ENCODE measurements at regions not wholly inside any gene's neighbourhood (a gene's known extent, or its start where the extent isn't known, plus 50 kb on each side); places are given as distances from the start of the nearest gene placed in this dataset.

GRCh38 chr18:51637881-51638280 lies 440.4 kb upstream of the MEX3C start:
- peaks cover 8% of the 10 kb centered on the region for H3K36me3 ChIP-seq (replicated peaks; ENCODE audit: low read depth, low read length)
- no peak overlapping the region for H3K4me3 ChIP-seq (ENCODE audit: low read length)
- H3K79me2 ChIP-seq (ENCODE audit: low read length): no peaks in the 10 kb centered on the region
- TF ChIP-seq CTCF (IDR thresholded peaks at IDR 0.05; ENCODE audit: low read depth, low read length) (no peak), EZH2phosphoT487 (IDR thresholded peaks at IDR 0.05; ENCODE audit: low read depth) (no peak)
- H3K9ac ChIP-seq (ENCODE audit: low read length): no peak overlapping the region
- no peak overlapping the region for H3K27ac ChIP-seq (ENCODE audit: low read length)
- H3K9me3 ChIP-seq (ENCODE audit: insufficient read depth, low read length): peaks cover 32% of the 10 kb centered on the region
- H3K27me3 ChIP-seq (ENCODE audit: low read depth, low read length): no peaks in the 10 kb centered on the region
- no peaks in the 10 kb centered on the region for H4K20me1 ChIP-seq (ENCODE audit: insufficient read depth, low read length)
- no peak overlapping the region for H3K4me2 ChIP-seq (ENCODE audit: low read length)
- no peak overlapping the region for H2AFZ ChIP-seq (ENCODE audit: low read depth, low read length)
- H3K4me1 ChIP-seq (ENCODE audit: low read length): no peaks in the 10 kb centered on the region

- H4K20me1 ChIP-seq (ENCODE audit: insufficient read depth, low read length): no peaks in the 10 kb centered on the region
- no peak for TF ChIP-seq EZH2phosphoT487 (IDR thresholded peaks at IDR 0.05; ENCODE audit: low read depth)
- no peak for TF ChIP-seq CTCF (IDR thresholded peaks at IDR 0.05; ENCODE audit: low read depth, low read length)
- peaks cover 26% of the 10 kb centered on the region for H3K9me3 ChIP-seq (ENCODE audit: insufficient read depth, low read length)
- H3K27me3 ChIP-seq (ENCODE audit: low read depth, low read length): no peaks in the 10 kb centered on the region
- no peak overlapping the region for H3K9ac ChIP-seq (ENCODE audit: low read length)
- H3K27ac ChIP-seq (ENCODE audit: low read length): no peak overlapping the region
- no peaks in the 10 kb centered on the region for H3K4me1 ChIP-seq (ENCODE audit: low read length)
- peaks cover 6% of the 10 kb centered on the region for H3K36me3 ChIP-seq (replicated peaks; ENCODE audit: low read depth, low read length)
- H2AFZ ChIP-seq (ENCODE audit: low read depth, low read length): no peak overlapping the region
- no peaks in the 10 kb centered on the region for H3K79me2 ChIP-seq (ENCODE audit: low read length)
- no peak overlapping the region for H3K4me2 ChIP-seq (ENCODE audit: low read length)
- H3K4me3 ChIP-seq (ENCODE audit: low read length): no peak overlapping the region
These were observed 442.1 kb upstream of the MEX3C start for GRCh38 chr18:51639541-51639940.

DNA sequence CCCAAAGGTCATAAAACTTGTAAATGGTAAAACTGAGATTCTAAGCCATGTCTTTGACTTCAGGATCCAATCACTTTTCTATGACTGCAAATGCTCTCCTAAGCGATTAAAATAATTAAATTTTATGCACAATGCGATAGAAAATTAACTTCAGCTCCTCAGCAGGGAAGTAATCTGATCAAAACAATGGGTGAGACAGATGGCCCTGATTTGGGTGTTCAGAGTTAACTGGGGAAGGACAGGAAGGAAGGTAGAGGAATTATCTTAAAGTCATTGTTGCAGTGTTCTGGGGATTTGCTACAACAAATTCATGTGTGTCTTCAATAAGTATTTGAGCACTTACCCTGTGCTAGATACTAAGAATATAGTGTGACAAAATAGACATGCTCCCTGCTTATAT lies 446.0 kb upstream of the MEX3C start:
- no peak overlapping the region for H3K9ac ChIP-seq (ENCODE audit: low read length)
- H3K79me2 ChIP-seq (ENCODE audit: low read length): no peaks in the 10 kb centered on the region
- TF ChIP-seq CTCF (IDR thresholded peaks at IDR 0.05; ENCODE audit: low read depth, low read length) (no peak), EZH2phosphoT487 (IDR thresholded peaks at IDR 0.05; ENCODE audit: low read depth) (no peak)
- no peak overlapping the region for H2AFZ ChIP-seq (ENCODE audit: low read depth, low read length)
- no peaks in the 10 kb centered on the region for H3K27me3 ChIP-seq (ENCODE audit: low read depth, low read length)
- no peaks in the 10 kb centered on the region for H3K4me1 ChIP-seq (ENCODE audit: low read length)
- no peaks in the 10 kb centered on the region for H4K20me1 ChIP-seq (ENCODE audit: insufficient read depth, low read length)
- no peaks in the 10 kb centered on the region; the same call in 1 of the 2 replicates for H3K9me3 ChIP-seq (ENCODE audit: insufficient read depth, low read length)
- no peak overlapping the region for H3K4me2 ChIP-seq (ENCODE audit: low read length)
- no peak overlapping the region for H3K4me3 ChIP-seq (ENCODE audit: low read length)
- H3K27ac ChIP-seq (ENCODE audit: low read length): no peak overlapping the region
- no peaks in the 10 kb centered on the region for H3K36me3 ChIP-seq (replicated peaks; ENCODE audit: low read depth, low read length)

DNA sequence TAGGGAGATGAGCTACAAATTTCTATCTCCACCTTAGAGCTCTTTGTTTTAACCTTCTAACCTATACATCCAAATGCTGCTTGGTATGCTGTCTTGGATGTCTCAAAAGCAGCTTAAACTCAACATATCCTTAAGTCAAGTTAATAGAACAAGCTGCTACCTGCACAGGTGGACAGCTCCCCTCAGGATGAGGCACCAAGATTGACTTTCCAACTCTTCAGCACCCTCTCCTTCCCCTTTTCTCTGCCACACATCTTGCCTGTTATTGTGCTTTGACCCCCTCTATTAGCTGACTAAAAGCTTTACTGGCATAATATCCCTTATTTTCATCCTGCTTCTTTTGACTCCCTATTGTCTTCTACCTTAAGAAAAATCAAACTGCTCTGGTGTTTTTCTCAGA lies 448.1 kb upstream of the MEX3C start:
- H3K9me3 ChIP-seq (ENCODE audit: insufficient read depth, low read length): no peaks in the 10 kb centered on the region
- no peak overlapping the region for H3K4me2 ChIP-seq (ENCODE audit: low read length)
- no peak overlapping the region for H3K4me3 ChIP-seq (ENCODE audit: low read length)
- H4K20me1 ChIP-seq (ENCODE audit: insufficient read depth, low read length): no peaks in the 10 kb centered on the region
- H3K4me1 ChIP-seq (ENCODE audit: low read length): no peaks in the 10 kb centered on the region
- no peak overlapping the region for H3K9ac ChIP-seq (ENCODE audit: low read length)
- H3K79me2 ChIP-seq (ENCODE audit: low read length): no peaks in the 10 kb centered on the region
- no peak overlapping the region for H2AFZ ChIP-seq (ENCODE audit: low read depth, low read length)
- no peaks in the 10 kb centered on the region for H3K36me3 ChIP-seq (replicated peaks; ENCODE audit: low read depth, low read length)
- no peaks in the 10 kb centered on the region for H3K27me3 ChIP-seq (ENCODE audit: low read depth, low read length)
- H3K27ac ChIP-seq (ENCODE audit: low read length): no peak overlapping the region
- TF ChIP-seq CTCF (IDR thresholded peaks at IDR 0.05; ENCODE audit: low read depth, low read length): no peak
- TF ChIP-seq EZH2phosphoT487 (IDR thresholded peaks at IDR 0.05; ENCODE audit: low read depth): no peak
